Hepatocyte (in vitro differentiated cells): ENCODE measurements at regions not wholly inside any gene's neighbourhood (a gene's known extent, or its start where the extent isn't known, plus 50 kb on each side); places are given as distances from the start of the nearest gene placed in this dataset.

Experiments used
- CTCF ChIP-seq: fragments of 200-600 bp; sonication (generic); IDR thresholded peaks from 2 replicates; pipeline ENCODE4 v1.5.1; 2016; ENCODE audit warnings: antibody characterized with exemption, mild to moderate bottlenecking; ENCODE audit not compliant: poor library complexity
- EZH2 ChIP-seq: fragments of 200-600 bp; sonication (generic); IDR thresholded peaks from 2 replicates; pipeline ENCODE4 v1.6.1; 2016; ENCODE audit warnings: antibody characterized with exemption, mild to moderate bottlenecking, borderline replicate concordance
- EZH2phosphoT487 ChIP-seq: fragments of 200-600 bp; sonication (generic); IDR thresholded peaks from one replicate; pipeline ENCODE4 v1.6.1; 2018; ENCODE audit warnings: antibody characterized with exemption, mild to moderate bottlenecking, low read depth, moderate library complexity; ENCODE audit not compliant: unreplicated experiment, severe bottlenecking

GRCh38 chr4:12393631-12394262, 965.1 kb upstream of the HS3ST1 start:
- TF ChIP-seq CTCF (no peak), EZH2phosphoT487 (no peak), EZH2 (no peak)
